Panc1 (cell line): ENCODE measurements at regions not wholly inside any gene's neighbourhood (a gene's known extent, or its start where the extent isn't known, plus 50 kb on each side); places are given as distances from the start of the nearest gene placed in this dataset.

Experiments used
- ATAC-seq: fragments of 200-7000 bp; cut with Tn5 transposase; 2 replicates; pipeline ENCODE4 v1.9.1; 2020; ENCODE audit warnings: mild to moderate bottlenecking, moderate library complexity
- BruUV-seq: library from RNA; stranded (reverse); fragments of 400-500 nt; replicated peaks from 2 replicates; lab custom pipeline; 2021; lab: Mats Ljungman, UMichigan
- CTCF ChIA-PET: fragments of 300-600 bp; sonication (Branson Sonifier 250); formaldehyde crosslinking; loops from one replicate; lab custom pipeline; 2022; ENCODE audit warnings: antibody characterized with exemption; lab: Charles Lee
- POLR2A ChIA-PET: fragments of 300-600 bp; sonication (Branson Sonifier 250); formaldehyde crosslinking; loops from one replicate; lab custom pipeline; 2022; ENCODE audit warnings: antibody characterized with exemption; lab: Charles Lee
- DNase-seq: peaks from one replicate; pipeline ENCODE4 v3.0.0-alpha.2; 2010; ENCODE audit warnings: low read depth, low spot score
- H3K27ac ChIP-seq: 2 replicates; pipeline ENCODE4 v1.5.1; 2011; ENCODE audit warnings: mild to moderate bottlenecking, low read length, inconsistent platforms
- H3K27me3 ChIP-seq: fragments of 200-500 bp; sonication (Bioruptor generic); 2 replicates; pipeline ENCODE4 v1.6.0; 2014; ENCODE audit warnings: low read length, inconsistent platforms; ENCODE audit not compliant: control insufficient read depth, insufficient read depth
- H3K36me3 ChIP-seq: fragments of 200-500 bp; sonication (Bioruptor generic); 2 replicates; pipeline ENCODE4 v1.5.1; 2014; ENCODE audit warnings: inconsistent platforms, mild to moderate bottlenecking, low read length, moderate library complexity; ENCODE audit not compliant: control insufficient read depth, insufficient read depth
- H3K4me1 ChIP-seq: 2 replicates; pipeline ENCODE4 v1.5.1; 2011; ENCODE audit warnings: inconsistent platforms, mild to moderate bottlenecking, low read length, moderate library complexity; ENCODE audit not compliant: control insufficient read depth, insufficient read depth
- H3K4me3 ChIP-seq, 2 experiments: 2 replicates each; pipeline ENCODE4 v1.5.1; 2011 to 2012; ENCODE audit warnings: low read depth in 2 of 2, low read length in 2 of 2, mild to moderate bottlenecking in 2 of 2, inconsistent platforms in 1 of 2, moderate library complexity in 1 of 2
- H3K9me3 ChIP-seq: fragments of 200-500 bp; sonication (Bioruptor generic); 2 replicates; pipeline ENCODE4 v1.5.1; 2014; ENCODE audit warnings: low read depth, mild to moderate bottlenecking, inconsistent platforms, low read length, moderate library complexity; ENCODE audit not compliant: control insufficient read depth, insufficient read depth
- POLR2AphosphoS5 ChIP-seq: IDR thresholded peaks from 2 replicates; pipeline ENCODE4 v1.6.1; 2012; ENCODE audit warnings: mild to moderate bottlenecking, low read depth, low read length, moderate library complexity
- SIN3A ChIP-seq: IDR thresholded peaks from 2 replicates; pipeline ENCODE4 v1.6.1; 2012; ENCODE audit warnings: low read depth, mild to moderate bottlenecking, low read length, moderate library complexity, borderline replicate concordance; ENCODE audit not compliant: insufficient read depth
- TCF7L2 ChIP-seq: IDR thresholded peaks from 2 replicates; pipeline ENCODE4 v1.6.1; 2011; ENCODE audit warnings: mild to moderate bottlenecking, low read depth, low read length, inconsistent platforms
- in situ Hi-C: cut with HindIII; loops from 2 replicates; pipeline ENCODE4 v1.10.0; 2016; ENCODE audit warnings: low sequenced_read_pairs, low pct_unique_long_range_greater_than_20kb
- intact Hi-C: fragments of 100-400 bp; cut with micrococcal nuclease; formaldehyde crosslinking; loops from one replicate; pipeline ENCODE4 v1.10.0; 2022; ENCODE audit not compliant: unreplicated experiment
- TF ChIP-seq, protein P1 (sequence below): fragments of 450-650 bp; IDR thresholded peaks from 2 replicates; pipeline ENCODE4 v1.5.1; 2017; ENCODE audit warnings: mild to moderate bottlenecking
- TF ChIP-seq, protein P2 (sequence below), 2 experiments: IDR thresholded peaks; 2 replicates each; pipeline ENCODE4 v1.6.1; 2011 to 2012; ENCODE audit warnings: low read depth in 2 of 2, control low read depth in 1 of 2, low read length in 1 of 2, mild to moderate bottlenecking in 1 of 2, moderate library complexity in 1 of 2; ENCODE audit not compliant: insufficient read depth in 1 of 2

- Histone ChIP-seq H3K27me3 (no peaks in the 10 kb centered on the region), H3K4me1 (no peaks in the 10 kb centered on the region), H3K4me3 (no peak overlapping the region), H3K27ac (no peak overlapping the region), H3K9me3 (no peaks in the 10 kb centered on the region), H3K36me3 (no peaks in the 10 kb centered on the region)
- in situ Hi-C loops (no loop called here), intact Hi-C loops (no loop called here)
- BruUV-seq: no TSS peak
- POLR2A ChIA-PET: no interaction called here
- DNase-seq (no peak), ATAC-seq (no peak)
- TF ChIP-seq POLR2AphosphoS5 (no peak), TCF7L2 (no peak), SIN3A (no peak)
- TF ChIP-seq, protein P1, sequence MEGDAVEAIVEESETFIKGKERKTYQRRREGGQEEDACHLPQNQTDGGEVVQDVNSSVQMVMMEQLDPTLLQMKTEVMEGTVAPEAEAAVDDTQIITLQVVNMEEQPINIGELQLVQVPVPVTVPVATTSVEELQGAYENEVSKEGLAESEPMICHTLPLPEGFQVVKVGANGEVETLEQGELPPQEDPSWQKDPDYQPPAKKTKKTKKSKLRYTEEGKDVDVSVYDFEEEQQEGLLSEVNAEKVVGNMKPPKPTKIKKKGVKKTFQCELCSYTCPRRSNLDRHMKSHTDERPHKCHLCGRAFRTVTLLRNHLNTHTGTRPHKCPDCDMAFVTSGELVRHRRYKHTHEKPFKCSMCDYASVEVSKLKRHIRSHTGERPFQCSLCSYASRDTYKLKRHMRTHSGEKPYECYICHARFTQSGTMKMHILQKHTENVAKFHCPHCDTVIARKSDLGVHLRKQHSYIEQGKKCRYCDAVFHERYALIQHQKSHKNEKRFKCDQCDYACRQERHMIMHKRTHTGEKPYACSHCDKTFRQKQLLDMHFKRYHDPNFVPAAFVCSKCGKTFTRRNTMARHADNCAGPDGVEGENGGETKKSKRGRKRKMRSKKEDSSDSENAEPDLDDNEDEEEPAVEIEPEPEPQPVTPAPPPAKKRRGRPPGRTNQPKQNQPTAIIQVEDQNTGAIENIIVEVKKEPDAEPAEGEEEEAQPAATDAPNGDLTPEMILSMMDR: no peak
- TF ChIP-seq, protein P2, sequence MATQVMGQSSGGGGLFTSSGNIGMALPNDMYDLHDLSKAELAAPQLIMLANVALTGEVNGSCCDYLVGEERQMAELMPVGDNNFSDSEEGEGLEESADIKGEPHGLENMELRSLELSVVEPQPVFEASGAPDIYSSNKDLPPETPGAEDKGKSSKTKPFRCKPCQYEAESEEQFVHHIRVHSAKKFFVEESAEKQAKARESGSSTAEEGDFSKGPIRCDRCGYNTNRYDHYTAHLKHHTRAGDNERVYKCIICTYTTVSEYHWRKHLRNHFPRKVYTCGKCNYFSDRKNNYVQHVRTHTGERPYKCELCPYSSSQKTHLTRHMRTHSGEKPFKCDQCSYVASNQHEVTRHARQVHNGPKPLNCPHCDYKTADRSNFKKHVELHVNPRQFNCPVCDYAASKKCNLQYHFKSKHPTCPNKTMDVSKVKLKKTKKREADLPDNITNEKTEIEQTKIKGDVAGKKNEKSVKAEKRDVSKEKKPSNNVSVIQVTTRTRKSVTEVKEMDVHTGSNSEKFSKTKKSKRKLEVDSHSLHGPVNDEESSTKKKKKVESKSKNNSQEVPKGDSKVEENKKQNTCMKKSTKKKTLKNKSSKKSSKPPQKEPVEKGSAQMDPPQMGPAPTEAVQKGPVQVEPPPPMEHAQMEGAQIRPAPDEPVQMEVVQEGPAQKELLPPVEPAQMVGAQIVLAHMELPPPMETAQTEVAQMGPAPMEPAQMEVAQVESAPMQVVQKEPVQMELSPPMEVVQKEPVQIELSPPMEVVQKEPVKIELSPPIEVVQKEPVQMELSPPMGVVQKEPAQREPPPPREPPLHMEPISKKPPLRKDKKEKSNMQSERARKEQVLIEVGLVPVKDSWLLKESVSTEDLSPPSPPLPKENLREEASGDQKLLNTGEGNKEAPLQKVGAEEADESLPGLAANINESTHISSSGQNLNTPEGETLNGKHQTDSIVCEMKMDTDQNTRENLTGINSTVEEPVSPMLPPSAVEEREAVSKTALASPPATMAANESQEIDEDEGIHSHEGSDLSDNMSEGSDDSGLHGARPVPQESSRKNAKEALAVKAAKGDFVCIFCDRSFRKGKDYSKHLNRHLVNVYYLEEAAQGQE (IDR thresholded peaks at IDR 0.05; ENCODE audit: insufficient read depth in 1 of 2, low read depth in 2 of 2, low read length in 1 of 2): no peak
- CTCF ChIA-PET: interaction anchor here (0.6 kb wide), 1 partner anchor 1209 kb away, joined by 4 read pairs; no protein-coding TSS in a partner anchor
These were observed 271.9 kb downstream of the LRRC3B start for GRCh38 chr3:26894443-26894842.

GRCh38 chr3:26915208-26915607 lies 292.6 kb downstream of the LRRC3B start:
- ChIA-PET CTCF (no interaction called here), POLR2A (no interaction called here)
- in situ Hi-C loops (no loop called here), intact Hi-C loops (no loop called here)
- TF ChIP-seq POLR2AphosphoS5: no peak
- TF ChIP-seq, protein P1: no peak
- TF ChIP-seq TCF7L2: no peak
- TF ChIP-seq, protein P2 (IDR thresholded peaks at IDR 0.05; ENCODE audit: insufficient read depth in 1 of 2, low read depth in 2 of 2, low read length in 1 of 2): no peak
- no peak for TF ChIP-seq SIN3A
- Histone ChIP-seq H3K4me3 (no peak overlapping the region), H3K27me3 (no peaks in the 10 kb centered on the region), H3K4me1 (no peaks in the 10 kb centered on the region), H3K36me3 (no peaks in the 10 kb centered on the region), H3K27ac (no peak overlapping the region), H3K9me3 (no peaks in the 10 kb centered on the region)
- no TSS peak for BruUV-seq
- ATAC-seq (no peak), DNase-seq (no peak)
